HG03342 (cell line): ENCODE measurements at regions not wholly inside any gene's neighbourhood (a gene's known extent, or its start where the extent isn't known, plus 50 kb on each side); places are given as distances from the start of the nearest gene placed in this dataset.

Experiments
- ATAC-seq: cut with Tn5 transposase; IDR thresholded peaks from one replicate; pipeline ENCODE4 v1.9.1; 2021; ENCODE audit warnings: mild to moderate bottlenecking, moderate library complexity; ENCODE audit not compliant: unreplicated experiment

- ATAC-seq = no peak
Observed at GRCh38 chr18:78699499-78699898, 280.1 kb upstream of the SALL3 start.

GRCh38 chr18:78701771-78702396 lies 277.7 kb upstream of the SALL3 start:
- no peak for ATAC-seq

- ATAC-seq = no peak
Observed at GRCh38 chr18:78703291-78703690, 276.3 kb upstream of the SALL3 start.

- no peak for ATAC-seq
Observed at GRCh38 chr18:78704971-78705461, 274.6 kb upstream of the SALL3 start.

- no peak for ATAC-seq
Observed at GRCh38 chr18:78709261-78709809, 270.3 kb upstream of the SALL3 start.

GRCh38 chr18:78711316-78711715 lies 268.3 kb upstream of the SALL3 start:
- ATAC-seq = no peak

- ATAC-seq = no peak
Observed at GRCh38 chr18:78711971-78712370, 267.6 kb upstream of the SALL3 start.

GRCh38 chr18:78713069-78713468 lies 266.5 kb upstream of the SALL3 start:
- ATAC-seq = no peak

GRCh38 chr18:78713726-78714125 lies 265.9 kb upstream of the SALL3 start:
- ATAC-seq = no peak

GRCh38 chr18:78716022-78716421 lies 263.6 kb upstream of the SALL3 start:
- ATAC-seq = no peak

GRCh38 chr18:78716581-78716980 lies 263.0 kb upstream of the SALL3 start:
- ATAC-seq = no peak

GRCh38 chr18:78717051-78717765 lies 262.4 kb upstream of the SALL3 start:
- no peak for ATAC-seq

- ATAC-seq = no peak
Observed at GRCh38 chr18:78717766-78718150, 261.9 kb upstream of the SALL3 start.

GRCh38 chr18:78719821-78720220 lies 259.8 kb upstream of the SALL3 start:
- no peak for ATAC-seq

- ATAC-seq = no peak
Observed at GRCh38 chr18:78720456-78721237, 259.0 kb upstream of the SALL3 start.

- ATAC-seq = no peak
Observed at GRCh38 chr18:78721238-78721875, 258.3 kb upstream of the SALL3 start.

- ATAC-seq = no peak
Observed at GRCh38 chr18:78721981-78722380, 257.6 kb upstream of the SALL3 start.

GRCh38 chr18:78722386-78722785 lies 257.2 kb upstream of the SALL3 start:
- no peak for ATAC-seq

GRCh38 chr18:78722929-78723710 lies 256.5 kb upstream of the SALL3 start:
- ATAC-seq = no peak

GRCh38 chr18:78724214-78724914 lies 255.3 kb upstream of the SALL3 start:
- ATAC-seq = no peak
